T-helper 17 cell (primary cell): ENCODE measurements at regions not wholly inside any gene's neighbourhood (a gene's known extent, or its start where the extent isn't known, plus 50 kb on each side); places are given as distances from the start of the nearest gene placed in this dataset.
"Not testable (repeated sequence)": the region's sequence is repeated elsewhere in the genome, so short reads cannot be mapped to it uniquely, and the experiment has no call there.

Experiments used
- ATAC-seq: fragments of 150-1000 bp; cut with Tn5 transposase; 2 replicates; pipeline ENCODE4 v1.10.0; 2021; ENCODE audit warnings: mild to moderate bottlenecking, moderate library complexity
- DNase-seq, 3 donors: peaks; one replicate each; pipeline versions ENCODE4 v3.0.0 to v3.0.0-alpha.2; 2020 to 2021
- H3K9me3 ChIP-seq: one replicate; pipeline ENCODE4 v1.7.0; 2013; ENCODE audit warnings: low read length, mild to moderate bottlenecking; ENCODE audit not compliant: control insufficient read depth, poor library complexity, severe bottlenecking
- H3K27ac Mint-ChIP-seq: one replicate; pipeline ENCODE4 v1.8.0; 2022; ENCODE audit warnings: mild to moderate bottlenecking, moderate library complexity, mixed read lengths
- H3K27me3 Mint-ChIP-seq: one replicate; pipeline ENCODE4 v1.8.0; 2022; ENCODE audit warnings: mixed read lengths
- H3K36me3 Mint-ChIP-seq: one replicate; pipeline ENCODE4 v1.8.0; 2022; ENCODE audit warnings: low read depth, mixed read lengths
- H3K4me1 Mint-ChIP-seq: one replicate; pipeline ENCODE4 v1.8.0; 2022; ENCODE audit warnings: mild to moderate bottlenecking, mixed read lengths
- H3K4me3 Mint-ChIP-seq: one replicate; pipeline ENCODE4 v1.8.0; 2022; ENCODE audit warnings: mild to moderate bottlenecking, moderate library complexity, mixed read lengths

- H3K4me3 Mint-ChIP-seq, result no peak overlapping the region
- no peak for ATAC-seq
- no peak for DNase-seq
- H3K27me3 Mint-ChIP-seq, result no peaks in the 10 kb centered on the region
- no peaks in the 10 kb centered on the region for H3K9me3 ChIP-seq
- no peaks in the 10 kb centered on the region for H3K36me3 Mint-ChIP-seq
- H3K27ac Mint-ChIP-seq, result no peak overlapping the region
- no peaks in the 10 kb centered on the region for H3K4me1 Mint-ChIP-seq
Measured at GRCh38 chr14:53432378-53432802, 279.3 kb upstream of the DDHD1 start.

- Mint-ChIP-seq H3K27ac (no peak overlapping the region), H3K27me3 (no peaks in the 10 kb centered on the region), H3K36me3 (no peaks in the 10 kb centered on the region), H3K4me3 (no peak overlapping the region), H3K4me1 (no peaks in the 10 kb centered on the region)
- no peaks in the 10 kb centered on the region for H3K9me3 ChIP-seq
- no peak for DNase-seq
- no peak for ATAC-seq
Measured at GRCh38 chr14:53430870-53431269, 277.7 kb upstream of the DDHD1 start.

DNA sequence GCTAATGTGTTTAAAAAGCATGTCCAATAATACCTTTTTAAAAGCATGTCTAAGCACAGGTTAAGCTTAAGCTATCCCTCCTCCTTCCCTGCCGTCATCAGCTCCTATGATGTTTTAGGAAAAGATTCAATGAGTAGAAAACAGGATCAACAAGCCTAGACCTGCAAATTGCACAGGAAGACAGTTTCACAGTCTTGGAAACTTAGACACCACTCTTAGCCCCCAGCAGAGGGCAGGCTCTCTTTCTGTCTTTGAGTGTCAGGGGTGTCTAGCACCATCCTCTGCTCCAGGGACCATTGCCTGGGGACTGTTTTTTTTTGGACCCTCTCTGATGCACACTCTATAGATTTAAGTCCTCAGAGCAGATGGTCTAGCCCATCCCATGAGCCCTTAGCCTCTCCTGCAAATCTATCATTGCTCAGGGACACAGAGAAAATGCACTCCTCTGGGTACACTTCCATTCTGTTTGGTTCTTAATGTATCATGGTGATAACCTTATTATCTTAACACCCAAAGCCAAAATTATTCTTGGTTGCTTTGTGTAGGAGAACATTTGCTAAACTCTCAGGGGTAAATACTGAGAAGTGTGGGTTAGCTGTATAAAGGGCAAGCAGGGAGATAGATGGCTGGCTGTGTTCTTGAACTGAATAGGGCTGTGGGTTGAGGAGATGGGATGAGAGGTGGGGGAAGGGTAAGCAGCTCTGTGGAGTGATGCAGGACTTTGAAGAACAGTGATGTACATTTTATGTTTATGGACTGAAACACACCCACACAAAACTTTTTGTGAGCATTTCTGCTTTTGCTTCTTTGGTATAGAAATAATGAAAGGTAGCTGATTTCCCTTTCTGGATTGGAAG lies 259.9 kb upstream of the DDHD1 start:
- H3K4me1 Mint-ChIP-seq, result no peaks in the 10 kb centered on the region
- H3K27ac Mint-ChIP-seq, result no peak overlapping the region
- H3K4me3 Mint-ChIP-seq, result no peak overlapping the region
- H3K27me3 Mint-ChIP-seq, result no peaks in the 10 kb centered on the region
- ATAC-seq, result no peak
- no peaks in the 10 kb centered on the region for H3K36me3 Mint-ChIP-seq
- DNase-seq, result no peak
- H3K9me3 ChIP-seq, result no peaks in the 10 kb centered on the region

DNA sequence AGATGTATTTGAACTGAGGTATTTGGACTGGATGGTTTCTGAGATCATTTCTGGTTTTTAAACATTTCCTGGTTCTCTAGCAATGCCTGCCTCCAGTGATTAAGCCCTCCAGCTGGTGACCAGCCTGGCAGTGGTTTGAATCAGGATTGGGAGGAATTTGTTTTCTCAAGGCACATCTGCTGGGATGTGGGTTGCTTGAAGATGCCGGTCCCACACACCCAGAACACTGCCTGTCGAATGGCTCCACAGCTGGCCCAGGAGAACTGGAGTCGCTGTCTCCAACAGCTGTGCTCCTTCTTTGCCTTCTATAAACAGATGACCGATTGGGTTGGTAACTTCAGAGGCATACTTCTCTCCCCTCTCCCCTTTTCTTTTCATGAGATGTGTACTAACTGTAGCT lies 258.0 kb upstream of the DDHD1 start:
- DNase-seq (no peak), ATAC-seq (no peak)
- Mint-ChIP-seq H3K27ac (no peak overlapping the region), H3K36me3 (no peaks in the 10 kb centered on the region), H3K4me3 (no peak overlapping the region), H3K4me1 (no peaks in the 10 kb centered on the region), H3K27me3 (no peaks in the 10 kb centered on the region)
- H3K9me3 ChIP-seq, result no peaks in the 10 kb centered on the region

- ATAC-seq (no peak), DNase-seq (no peak)
- H3K4me1 Mint-ChIP-seq, result no peaks in the 10 kb centered on the region
- H3K27me3 Mint-ChIP-seq, result no peaks in the 10 kb centered on the region
- no peaks in the 10 kb centered on the region for H3K36me3 Mint-ChIP-seq
- H3K27ac Mint-ChIP-seq, result no peak overlapping the region
- no peaks in the 10 kb centered on the region for H3K9me3 ChIP-seq
- H3K4me3 Mint-ChIP-seq, result no peak overlapping the region
Measured at GRCh38 chr14:53409969-53410368, 256.8 kb upstream of the DDHD1 start.

DNA sequence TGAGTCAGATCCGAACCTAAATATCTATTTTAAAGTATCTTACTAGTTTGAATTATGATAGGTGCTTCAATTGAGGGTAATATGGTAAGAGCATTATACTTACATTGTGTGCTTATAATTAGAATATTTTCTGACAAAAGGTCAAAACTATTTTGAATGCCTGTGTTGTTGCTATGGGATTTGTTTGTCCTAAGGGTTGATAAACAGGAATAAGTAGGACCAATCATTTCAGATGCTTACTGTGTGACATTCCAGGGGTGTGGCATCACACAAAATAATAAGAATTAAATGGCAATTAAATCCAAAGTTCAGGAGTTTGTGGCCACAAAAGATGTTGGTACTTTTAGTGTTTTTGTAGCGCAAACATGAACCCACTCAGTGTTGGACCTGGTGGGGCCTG lies 256.2 kb upstream of the DDHD1 start:
- no peaks in the 10 kb centered on the region for H3K9me3 ChIP-seq
- no peak overlapping the region for H3K4me3 Mint-ChIP-seq
- no peak for ATAC-seq
- H3K36me3 Mint-ChIP-seq, result no peaks in the 10 kb centered on the region
- no peak overlapping the region for H3K27ac Mint-ChIP-seq
- no peaks in the 10 kb centered on the region for H3K27me3 Mint-ChIP-seq
- DNase-seq, result no peak
- no peaks in the 10 kb centered on the region for H3K4me1 Mint-ChIP-seq

DNA sequence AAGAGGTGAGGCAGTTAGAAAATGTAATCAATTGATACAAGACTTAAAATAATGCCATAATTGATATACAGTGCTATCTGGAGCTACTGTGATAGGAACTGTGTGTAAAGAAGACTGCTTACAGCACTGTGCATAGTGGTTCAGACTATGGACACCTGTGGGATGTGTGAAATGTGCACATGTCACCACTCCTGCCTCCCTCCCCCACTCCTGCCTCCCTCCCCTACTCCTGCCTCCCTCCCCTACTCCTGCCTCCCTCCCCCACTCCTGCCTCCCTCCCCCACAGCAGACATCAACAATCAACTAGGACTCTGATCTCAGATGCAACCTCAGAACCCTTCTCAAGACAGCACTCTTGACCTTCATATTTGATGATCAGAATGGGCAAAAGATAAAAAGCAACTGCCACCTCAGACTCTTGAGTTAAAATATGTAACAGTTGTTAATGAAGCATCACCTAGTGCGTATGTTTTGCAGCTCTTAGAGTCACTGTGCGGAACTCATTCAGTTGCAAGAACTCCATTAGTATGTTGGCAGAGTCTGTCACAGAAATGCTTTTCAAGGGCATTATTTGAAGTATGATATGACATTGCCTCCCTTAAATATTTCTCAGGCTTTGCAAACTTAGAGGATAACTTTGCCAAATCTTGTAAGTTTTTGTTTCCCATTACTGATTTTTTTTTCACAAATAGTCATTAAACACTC lies 255.2 kb upstream of the DDHD1 start:
- H3K4me1 Mint-ChIP-seq, result no peaks in the 10 kb centered on the region
- H3K27ac Mint-ChIP-seq, result no peak overlapping the region
- H3K36me3 Mint-ChIP-seq, result no peaks in the 10 kb centered on the region
- H3K4me3 Mint-ChIP-seq, result no peak overlapping the region
- H3K27me3 Mint-ChIP-seq, result no peaks in the 10 kb centered on the region
- ATAC-seq, result no peak
- DNase-seq, result no peak
- no peaks in the 10 kb centered on the region for H3K9me3 ChIP-seq

- no peaks in the 10 kb centered on the region for H3K27me3 Mint-ChIP-seq
- DNase-seq, result no peak
- no peaks in the 10 kb centered on the region for H3K36me3 Mint-ChIP-seq
- no peak overlapping the region for H3K4me3 Mint-ChIP-seq
- H3K9me3 ChIP-seq, result no peaks in the 10 kb centered on the region
- H3K27ac Mint-ChIP-seq, result no peak overlapping the region
- no peaks in the 10 kb centered on the region for H3K4me1 Mint-ChIP-seq
- no peak for ATAC-seq
Measured at GRCh38 chr14:53406519-53406918, 253.4 kb upstream of the DDHD1 start.

DNA sequence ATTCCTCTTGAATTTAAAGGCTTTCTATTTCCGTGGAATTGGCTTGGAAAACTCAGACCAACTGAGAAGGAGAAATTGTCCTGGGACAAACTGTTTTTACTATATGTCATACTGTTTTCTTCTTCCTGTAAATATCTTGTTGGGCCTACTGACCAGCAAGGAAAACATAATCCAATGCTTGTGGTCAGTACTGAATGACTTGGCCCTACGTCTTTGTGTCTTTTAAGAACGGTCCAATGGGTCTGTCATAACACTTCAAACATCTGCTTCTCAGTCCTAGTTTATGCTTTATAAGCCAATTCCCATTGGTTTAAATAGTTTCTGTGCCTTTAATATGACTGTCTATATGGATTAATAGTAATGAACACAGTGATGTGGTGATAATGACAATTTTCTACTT lies 248.5 kb upstream of the DDHD1 start:
- no peaks in the 10 kb centered on the region for H3K9me3 ChIP-seq
- no peak overlapping the region for H3K4me3 Mint-ChIP-seq
- no peaks in the 10 kb centered on the region for H3K27me3 Mint-ChIP-seq
- no peaks in the 10 kb centered on the region for H3K4me1 Mint-ChIP-seq
- H3K27ac Mint-ChIP-seq, result no peak overlapping the region
- DNase-seq (no peak), ATAC-seq (no peak)
- no peaks in the 10 kb centered on the region for H3K36me3 Mint-ChIP-seq

- no peaks in the 10 kb centered on the region for H3K4me1 Mint-ChIP-seq
- H3K27me3 Mint-ChIP-seq, result no peaks in the 10 kb centered on the region
- H3K9me3 ChIP-seq, result peaks cover 4% of the 10 kb centered on the region
- no peak for ATAC-seq
- no peak overlapping the region for H3K4me3 Mint-ChIP-seq
- DNase-seq, result no peak
- H3K36me3 Mint-ChIP-seq, result no peaks in the 10 kb centered on the region
- H3K27ac Mint-ChIP-seq, result no peak overlapping the region
Measured at GRCh38 chr14:53399057-53399456, 245.9 kb upstream of the DDHD1 start.

GRCh38 chr14:53398616-53399015 lies 245.5 kb upstream of the DDHD1 start:
- peaks cover 4% of the 10 kb centered on the region for H3K9me3 ChIP-seq
- H3K27ac Mint-ChIP-seq, result no peak overlapping the region
- H3K36me3 Mint-ChIP-seq, result no peaks in the 10 kb centered on the region
- no peaks in the 10 kb centered on the region for H3K27me3 Mint-ChIP-seq
- DNase-seq (no peak), ATAC-seq (no peak)
- H3K4me3 Mint-ChIP-seq, result no peak overlapping the region
- no peaks in the 10 kb centered on the region for H3K4me1 Mint-ChIP-seq

- not testable (repeated sequence) for H3K27me3 Mint-ChIP-seq, H3K9me3 ChIP-seq, H3K36me3 Mint-ChIP-seq, H3K4me1 Mint-ChIP-seq, DNase-seq, H3K4me3 Mint-ChIP-seq, ATAC-seq, H3K27ac Mint-ChIP-seq
Measured at GRCh38 chr14:53395267-53395666, 242.1 kb upstream of the DDHD1 start.

- ATAC-seq (no peak), DNase-seq (no peak)
- H3K27ac Mint-ChIP-seq, result no peak overlapping the region
- H3K9me3 ChIP-seq, result peaks cover 4% of the 10 kb centered on the region
- H3K4me3 Mint-ChIP-seq, result no peak overlapping the region
- no peaks in the 10 kb centered on the region for H3K36me3 Mint-ChIP-seq
- H3K4me1 Mint-ChIP-seq, result no peaks in the 10 kb centered on the region
- no peaks in the 10 kb centered on the region for H3K27me3 Mint-ChIP-seq
Measured at GRCh38 chr14:53391631-53392285, 238.6 kb upstream of the DDHD1 start.
